Tibial artery (tissue), 4 donors: ENCODE measurements at regions not wholly inside any gene's neighbourhood (a gene's known extent, or its start where the extent isn't known, plus 50 kb on each side); places are given as distances from the start of the nearest gene placed in this dataset.
"Not testable (repeated sequence)": the region's sequence is repeated elsewhere in the genome, so short reads cannot be mapped to it uniquely, and the experiment has no call there.

ENCODE experiments used
- DNase-seq, 2 donors: peaks; one replicate each; pipeline ENCODE4 v3.0.0-alpha.2; 2019
- H3K27ac ChIP-seq, 2 donors: fragments of 200-600 bp; sonication (generic) in 1 of 2; 1 replicate in 1 of 2; 2 replicates in 1 of 2; pipeline ENCODE4 v1.5.1; 2018 to 2019; ENCODE audit warnings: mild to moderate bottlenecking in 1 of 2
- H3K27me3 ChIP-seq, 2 donors: fragments of 200-600 bp; sonication (generic) in 1 of 2; one replicate each; pipeline versions ENCODE4 v1.5.1 to v1.6.0; 2016 to 2019
- H3K36me3 ChIP-seq, 3 donors: fragments of 200-600 bp; sonication (generic) in 2 of 3; one replicate each; pipeline ENCODE4 v1.5.1; 2016 to 2019; ENCODE audit warnings: mild to moderate bottlenecking in 2 of 3
- H3K4me1 ChIP-seq, 4 donors: fragments of 200-600 bp; sonication (generic) in 2 of 4; 1 replicate in 3 of 4; 2 replicates in 1 of 4; pipeline ENCODE4 v1.5.1; 2016 to 2019
- H3K4me3 ChIP-seq, 2 donors: fragments of 200-600 bp; sonication (generic) in 1 of 2; 1 replicate in 1 of 2; 2 replicates in 1 of 2; pipeline ENCODE4 v1.5.1; 2018 to 2019; ENCODE audit warnings: mild to moderate bottlenecking in 2 of 2
- H3K9me3 ChIP-seq, 3 donors: fragments of 200-600 bp; sonication (generic) in 1 of 3; one replicate each; pipeline ENCODE4 v1.5.1; 2016 to 2019
- CTCF ChIP-seq, 2 experiments: fragments of 200-600 bp in 1 of 2; fragments of 450-650 bp in 1 of 2; IDR thresholded peaks; one replicate each; pipeline ENCODE4 v1.5.1; 2017 to 2019; ENCODE audit warnings: antibody characterized with exemption in 2 of 2, mild to moderate bottlenecking in 1 of 2, moderate library complexity in 1 of 2
- intact Hi-C: fragments of 100-400 bp; cut with DNase I; formaldehyde crosslinking; loops from one replicate; pipeline ENCODE4 v1.15.0; 2023; ENCODE audit warnings: low total_unique reads

DNA sequence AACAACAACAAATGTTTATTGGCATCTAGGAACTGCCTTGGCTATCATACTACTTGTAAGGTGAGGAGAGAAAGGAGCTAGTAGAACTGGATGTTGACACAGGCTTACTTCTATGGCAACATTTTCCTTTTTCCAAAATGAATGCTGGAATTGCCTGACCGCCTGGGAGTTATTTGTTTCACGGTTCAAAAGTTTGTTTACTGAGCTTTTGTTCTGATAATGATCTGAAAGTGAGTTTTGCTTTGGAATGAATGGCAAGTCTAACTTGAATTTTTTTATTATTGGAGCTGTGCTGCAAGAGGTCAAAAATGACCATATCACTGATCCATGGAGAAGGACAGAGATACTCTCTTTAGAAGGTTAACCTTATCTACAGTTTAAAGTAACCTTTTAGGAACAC, 183.5 kb upstream of the CAND1 start:
- intact Hi-C loops: no loop called here
- no peak for TF ChIP-seq CTCF (IDR thresholded peaks at IDR 0.05)
- Histone ChIP-seq H3K9me3 (no peaks in the 10 kb centered on the region), H3K4me1 (no peaks in the 10 kb centered on the region), H3K27me3 (no peaks in the 10 kb centered on the region), H3K27ac (no peak overlapping the region), H3K36me3 (no peaks in the 10 kb centered on the region), H3K4me3 (no peak overlapping the region)
- DNase-seq: no peak

DNA sequence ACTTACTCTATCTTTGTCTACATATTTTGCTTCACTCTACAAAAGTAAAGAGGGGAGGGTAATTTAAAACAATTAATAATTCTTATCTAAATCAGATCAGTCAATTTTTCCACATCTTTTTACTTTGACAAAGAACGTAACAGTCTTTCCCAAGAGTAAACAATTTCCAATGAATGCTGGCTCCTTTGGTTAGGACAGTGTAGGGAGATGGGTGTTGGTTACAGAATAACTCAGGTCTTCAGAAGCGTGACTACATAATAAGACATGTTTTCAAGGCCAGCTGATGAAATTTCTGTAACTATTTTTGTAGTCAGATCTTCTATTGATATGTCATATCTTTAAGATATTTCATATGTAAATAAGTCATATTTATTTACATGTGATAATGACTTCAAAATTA, 183.0 kb upstream of the CAND1 start:
- Histone ChIP-seq H3K4me3 (no peak overlapping the region), H3K27ac (no peak overlapping the region), H3K4me1 (no peaks in the 10 kb centered on the region), H3K27me3 (no peaks in the 10 kb centered on the region), H3K9me3 (no peaks in the 10 kb centered on the region), H3K36me3 (no peaks in the 10 kb centered on the region)
- DNase-seq: no peak
- no peak for TF ChIP-seq CTCF (IDR thresholded peaks at IDR 0.05)
- intact Hi-C loops: no loop called here

DNA sequence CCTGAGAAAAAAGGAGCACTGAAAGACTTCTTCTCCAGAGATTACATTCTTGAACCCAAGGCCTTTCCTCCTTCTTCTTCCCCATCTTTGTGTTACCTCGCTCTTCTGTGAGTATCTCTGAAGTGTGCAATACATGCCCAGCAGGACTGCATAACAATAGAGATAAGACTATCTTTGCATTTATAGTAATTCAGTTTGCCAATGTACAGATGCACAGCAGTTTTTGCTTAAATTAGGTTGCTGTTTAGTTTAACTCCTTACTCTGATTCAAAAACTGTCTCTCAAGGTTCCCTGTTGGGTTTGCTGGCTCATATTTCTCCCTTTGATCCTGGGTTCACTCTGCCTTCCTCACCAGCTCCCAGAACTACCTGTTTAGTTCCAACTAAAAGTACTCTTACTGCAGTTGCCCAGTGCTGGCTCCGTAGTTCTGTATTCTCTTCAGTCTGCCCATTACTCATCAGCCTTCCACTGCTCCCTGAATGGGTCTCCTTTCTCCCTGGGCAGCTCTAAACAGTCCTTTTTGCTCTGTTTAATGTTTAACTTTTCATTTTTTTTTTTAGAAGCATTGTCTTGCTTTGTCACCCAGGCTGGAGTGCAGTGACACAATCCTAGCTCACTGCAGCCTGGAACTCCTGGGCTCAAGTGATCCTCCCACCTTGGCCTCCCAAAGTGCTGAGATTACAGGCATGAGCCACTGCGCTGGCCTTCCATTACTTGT, 180.6 kb upstream of the CAND1 start:
- no peak for TF ChIP-seq CTCF (IDR thresholded peaks at IDR 0.05)
- Histone ChIP-seq H3K4me1 (no peaks in the 10 kb centered on the region), H3K9me3 (no peaks in the 10 kb centered on the region), H3K4me3 (no peak overlapping the region), H3K36me3 (no peaks in the 10 kb centered on the region), H3K27ac (no peak overlapping the region), H3K27me3 (no peaks in the 10 kb centered on the region)
- intact Hi-C loops: no loop called here
- no peak for DNase-seq

DNA sequence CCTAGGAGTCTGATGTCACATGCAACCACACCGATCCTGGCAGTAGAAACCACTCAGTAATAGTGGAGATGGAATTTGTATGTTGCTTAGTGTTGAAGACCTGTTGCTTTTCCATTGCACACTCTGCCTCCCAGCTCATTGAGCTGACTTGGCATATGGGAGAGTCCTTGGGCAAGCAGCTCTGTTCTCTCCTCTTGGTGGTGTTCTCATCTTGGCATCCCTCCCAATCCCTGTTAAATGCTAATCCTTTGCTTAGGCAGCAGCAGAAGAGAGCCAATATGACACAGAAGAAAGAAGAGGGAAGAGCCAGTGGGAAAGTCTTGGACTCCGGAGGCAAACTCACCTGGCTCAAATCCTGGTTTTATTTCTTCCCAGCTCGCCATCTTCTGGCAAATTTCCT, 178.0 kb upstream of the CAND1 start:
- Histone ChIP-seq H3K4me3 (no peak overlapping the region), H3K9me3 (no peaks in the 10 kb centered on the region), H3K36me3 (no peaks in the 10 kb centered on the region), H3K4me1 (no peaks in the 10 kb centered on the region), H3K27me3 (no peaks in the 10 kb centered on the region), H3K27ac (no peak overlapping the region)
- intact Hi-C loops: no loop called here
- no peak for DNase-seq
- no peak for TF ChIP-seq CTCF (IDR thresholded peaks at IDR 0.05)

- Histone ChIP-seq H3K9me3 (no peaks in the 10 kb centered on the region), H3K36me3 (no peaks in the 10 kb centered on the region), H3K4me3 (no peak overlapping the region), H3K4me1 (no peaks in the 10 kb centered on the region), H3K27me3 (no peaks in the 10 kb centered on the region), H3K27ac (no peak overlapping the region)
- intact Hi-C loops: no loop called here
- DNase-seq: no peak
- no peak for TF ChIP-seq CTCF (IDR thresholded peaks at IDR 0.05)
These were observed 177.5 kb upstream of the CAND1 start for GRCh38 chr12:67091678-67092077.

DNA sequence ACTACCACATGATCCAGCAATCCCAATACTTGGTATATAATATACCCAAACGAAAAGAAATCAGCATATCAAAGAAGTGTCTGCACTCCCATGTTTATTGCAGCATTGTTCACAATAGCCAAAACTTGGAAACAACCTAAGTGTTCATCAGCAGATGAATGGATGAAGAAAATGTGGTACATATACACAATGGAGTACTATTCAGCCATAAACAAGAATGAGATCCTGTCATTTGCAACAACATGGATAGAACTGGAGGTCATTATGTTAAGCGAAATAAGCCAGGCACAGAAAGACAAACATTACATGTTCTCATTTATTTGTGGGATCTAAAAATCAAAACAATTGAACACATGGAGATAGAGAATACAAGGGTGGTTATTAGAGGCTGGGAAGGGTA, 176.2 kb upstream of the CAND1 start:
- not testable (repeated sequence) for DNase-seq

More for the DNA sequence above, 176.2 kb upstream of the CAND1 start:
- H3K27me3 ChIP-seq, H3K4me1 ChIP-seq, intact Hi-C loops, H3K9me3 ChIP-seq, H3K4me3 ChIP-seq, H3K36me3 ChIP-seq, H3K27ac ChIP-seq: not testable (repeated sequence)
